GM20000 (cell line): ENCODE measurements at regions not wholly inside any gene's neighbourhood (a gene's known extent, or its start where the extent isn't known, plus 50 kb on each side); places are given as distances from the start of the nearest gene placed in this dataset.

Source experiments
- DNase-seq: peaks from one replicate; pipeline ENCODE4 v3.0.0; 2012; ENCODE audit warnings: low spot score
- TF ChIP-seq, protein P1 (sequence below): IDR thresholded peaks from 2 replicates; pipeline ENCODE4 v1.5.1; 2012; ENCODE audit warnings: mild to moderate bottlenecking, control low read depth; ENCODE audit errors: extremely low read depth, missing control alignments

DNA sequence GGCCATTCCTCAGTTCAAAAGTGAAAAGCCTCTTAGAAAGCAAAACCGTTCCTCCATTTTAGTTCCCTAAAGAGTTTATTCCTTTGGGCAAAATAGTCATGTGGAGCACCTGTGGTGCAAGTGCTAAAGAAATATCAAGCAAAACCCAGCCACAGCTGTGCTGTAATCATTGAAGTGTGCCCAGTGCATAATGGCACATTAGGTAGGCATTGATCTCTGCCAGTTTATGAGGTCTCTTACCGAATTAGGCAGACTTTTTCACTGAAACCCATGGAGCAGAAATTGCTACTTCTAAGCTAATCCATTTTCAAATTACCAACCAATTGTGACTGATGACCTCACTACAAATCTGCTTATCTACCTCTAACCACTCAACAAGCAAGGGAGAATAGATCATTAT lies 97.2 kb upstream of the SEMA3A start:
- DNase-seq = no peak
- TF ChIP-seq, protein P1, sequence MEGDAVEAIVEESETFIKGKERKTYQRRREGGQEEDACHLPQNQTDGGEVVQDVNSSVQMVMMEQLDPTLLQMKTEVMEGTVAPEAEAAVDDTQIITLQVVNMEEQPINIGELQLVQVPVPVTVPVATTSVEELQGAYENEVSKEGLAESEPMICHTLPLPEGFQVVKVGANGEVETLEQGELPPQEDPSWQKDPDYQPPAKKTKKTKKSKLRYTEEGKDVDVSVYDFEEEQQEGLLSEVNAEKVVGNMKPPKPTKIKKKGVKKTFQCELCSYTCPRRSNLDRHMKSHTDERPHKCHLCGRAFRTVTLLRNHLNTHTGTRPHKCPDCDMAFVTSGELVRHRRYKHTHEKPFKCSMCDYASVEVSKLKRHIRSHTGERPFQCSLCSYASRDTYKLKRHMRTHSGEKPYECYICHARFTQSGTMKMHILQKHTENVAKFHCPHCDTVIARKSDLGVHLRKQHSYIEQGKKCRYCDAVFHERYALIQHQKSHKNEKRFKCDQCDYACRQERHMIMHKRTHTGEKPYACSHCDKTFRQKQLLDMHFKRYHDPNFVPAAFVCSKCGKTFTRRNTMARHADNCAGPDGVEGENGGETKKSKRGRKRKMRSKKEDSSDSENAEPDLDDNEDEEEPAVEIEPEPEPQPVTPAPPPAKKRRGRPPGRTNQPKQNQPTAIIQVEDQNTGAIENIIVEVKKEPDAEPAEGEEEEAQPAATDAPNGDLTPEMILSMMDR = no peak

DNA sequence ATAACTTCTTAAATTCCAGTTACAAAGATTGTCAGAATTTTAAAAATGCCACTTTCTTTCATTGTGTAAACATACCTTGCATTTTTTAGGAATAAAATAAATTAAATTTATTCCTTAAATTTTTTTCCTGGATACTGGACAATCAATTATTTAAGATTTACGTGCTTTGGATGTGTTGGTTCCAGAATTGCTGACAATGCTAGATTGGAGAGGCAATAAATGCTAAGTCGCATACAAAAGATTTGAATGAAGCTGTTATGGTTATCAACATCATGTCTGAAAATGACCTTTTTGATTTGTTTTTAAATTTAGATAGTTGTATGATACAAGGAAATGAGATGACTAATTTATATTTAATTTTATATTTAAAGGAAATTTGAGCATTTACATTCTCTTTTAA lies 89.2 kb upstream of the SEMA3A start:
- no peak for DNase-seq
- TF ChIP-seq, protein P1 = no peak

DNA sequence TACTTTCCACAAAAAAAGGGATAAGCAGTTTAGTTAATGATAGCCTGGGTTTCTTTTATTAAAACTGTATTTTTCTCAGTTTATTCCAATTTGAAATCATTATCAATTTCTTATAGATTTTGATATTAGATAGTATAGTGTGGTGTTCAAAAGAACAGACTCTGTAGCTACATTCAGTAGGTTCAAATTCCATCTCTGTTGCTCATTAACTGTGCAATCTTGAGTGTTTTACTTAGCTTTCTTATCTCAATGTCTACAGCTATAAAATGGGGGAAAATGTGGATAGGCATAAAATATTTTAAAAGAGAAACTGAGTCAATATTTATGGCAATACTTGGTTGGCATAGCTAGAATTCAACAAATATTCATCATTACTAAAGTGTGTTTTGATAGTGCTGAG lies 86.9 kb upstream of the SEMA3A start:
- no peak for DNase-seq
- TF ChIP-seq, protein P1 = no peak

DNA sequence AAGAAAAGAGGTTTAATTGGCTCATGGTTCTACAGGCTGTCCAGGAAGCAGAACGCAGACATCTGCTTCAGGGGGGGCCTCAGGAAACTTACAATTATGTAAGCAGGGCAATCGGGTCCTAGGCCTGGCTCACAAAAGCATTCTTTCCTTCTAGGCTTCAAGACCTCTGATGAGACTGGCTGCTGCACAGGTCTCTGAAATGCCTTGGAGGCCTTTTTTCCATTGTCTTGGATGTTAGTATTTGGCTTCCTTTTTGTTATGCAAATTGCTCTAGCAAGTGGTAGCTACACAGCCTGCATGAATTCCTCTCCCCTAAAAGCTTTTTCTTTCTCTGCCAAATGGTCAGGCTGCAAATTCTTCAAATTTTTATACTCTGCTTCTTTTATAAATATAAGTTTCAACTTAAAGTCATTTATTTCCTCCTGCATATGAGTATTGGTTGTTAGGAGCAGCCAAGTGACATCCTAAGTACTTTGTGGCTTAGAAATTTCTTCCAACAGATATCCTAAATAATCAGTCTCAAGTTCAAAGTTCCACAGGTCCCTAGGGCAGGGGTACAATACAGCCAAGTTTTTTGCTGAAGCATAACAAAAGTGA lies 83.1 kb upstream of the SEMA3A start:
- TF ChIP-seq, protein P1 = no peak
- no peak for DNase-seq

DNA sequence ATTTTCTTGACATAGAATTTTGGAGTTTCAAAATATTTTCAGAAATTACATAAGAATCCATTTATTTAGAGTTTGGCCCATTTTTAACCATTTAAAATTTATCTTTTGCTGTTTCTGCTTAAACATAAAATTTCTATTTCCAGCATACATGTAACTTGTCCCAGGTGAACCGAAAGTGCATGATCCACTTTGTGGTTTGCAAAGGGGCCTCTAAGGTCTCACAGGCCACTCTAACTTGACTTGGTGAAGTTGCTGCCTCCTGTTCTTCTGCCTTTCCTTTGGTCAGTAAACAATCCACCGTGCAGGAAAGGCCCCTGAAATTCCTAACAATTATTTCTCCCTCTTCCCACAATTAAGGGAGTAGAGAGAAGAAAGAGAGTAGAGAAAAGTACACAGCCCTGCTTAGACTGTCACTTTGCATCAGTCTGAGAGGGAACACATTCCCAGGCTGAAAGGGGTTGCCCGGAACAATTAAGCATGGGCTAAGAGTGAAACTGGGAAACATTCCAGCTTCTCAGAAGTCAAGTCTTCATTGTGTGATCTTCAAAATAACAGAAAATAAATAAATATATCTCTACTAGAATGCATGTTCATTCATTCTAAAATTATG lies 79.5 kb upstream of the SEMA3A start:
- TF ChIP-seq, protein P1 = no peak
- DNase-seq = no peak

DNA sequence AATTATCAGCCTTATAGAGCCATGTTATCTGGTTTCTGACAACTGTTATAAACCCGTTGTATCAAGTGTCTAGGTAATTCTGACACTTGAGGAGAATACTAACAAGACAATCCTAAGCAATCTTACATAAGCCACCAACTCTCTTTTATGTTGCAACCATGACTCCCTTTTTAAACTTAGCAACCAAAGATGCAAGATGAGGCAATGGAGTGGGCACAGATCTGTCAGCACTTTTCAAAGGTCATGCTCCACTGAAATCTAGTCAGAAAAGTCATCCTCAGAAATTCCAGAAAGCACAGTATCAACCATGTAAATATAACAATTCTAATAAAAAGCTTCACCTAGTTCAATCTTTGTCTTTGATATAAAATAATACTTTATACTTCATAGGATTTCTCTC lies 77.0 kb upstream of the SEMA3A start:
- DNase-seq = no peak
- TF ChIP-seq, protein P1 = no peak

DNA sequence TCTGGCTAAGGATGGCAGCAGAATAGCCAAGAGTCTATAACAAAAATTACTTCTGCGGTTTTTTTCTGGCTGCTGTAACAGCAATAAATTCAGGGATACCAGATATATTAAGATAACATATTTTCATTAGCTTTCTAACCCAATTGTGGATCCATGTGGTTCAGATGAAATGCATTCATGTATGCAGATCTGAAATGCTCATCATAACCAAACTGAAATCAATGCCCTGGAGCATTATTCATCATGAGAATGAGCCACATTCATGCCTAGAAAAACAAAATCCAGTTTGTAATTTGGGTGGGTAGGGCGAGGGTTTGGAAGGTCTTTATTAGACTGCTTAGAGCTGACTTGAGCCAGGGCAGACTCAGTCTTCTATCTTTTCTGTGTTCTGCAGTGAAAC lies 69.8 kb upstream of the SEMA3A start:
- TF ChIP-seq, protein P1 = no peak
- DNase-seq = no peak
